Erythroblast (primary cell): ENCODE measurements at regions not wholly inside any gene's neighbourhood (a gene's known extent, or its start where the extent isn't known, plus 50 kb on each side); places are given as distances from the start of the nearest gene placed in this dataset.

ENCODE experiments used
- GATA1 ChIP-seq: IDR thresholded peaks from 2 replicates; pipeline ENCODE4 v1.6.1; 2011; ENCODE audit warnings: low read depth, mild to moderate bottlenecking, control low read depth, low read length, moderate library complexity
- POLR2A ChIP-seq: IDR thresholded peaks from 2 replicates; pipeline ENCODE4 v1.6.1; 2011; ENCODE audit warnings: mild to moderate bottlenecking, low read length

DNA sequence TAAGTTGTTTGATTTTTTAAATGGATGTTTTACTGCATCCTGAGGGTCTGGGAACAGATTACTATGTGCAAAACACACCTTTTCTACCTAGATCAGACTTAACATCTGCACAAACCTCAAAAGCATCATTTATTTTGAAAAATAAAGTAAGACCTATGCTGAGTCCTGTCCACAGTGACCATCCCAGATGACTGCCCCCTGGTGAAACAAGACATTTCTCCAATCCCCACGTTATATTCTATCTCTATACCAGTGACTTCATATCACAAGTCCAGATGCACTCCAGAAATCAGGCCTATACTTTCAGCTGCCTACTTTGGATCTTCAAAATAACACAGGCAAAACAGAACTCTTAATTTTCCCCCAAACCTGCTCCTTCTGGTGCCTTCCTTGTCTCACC, 143.2 kb downstream of the P2RY1 start:
- no peak for TF ChIP-seq POLR2A
- TF ChIP-seq GATA1, result no peak
